ENCODE measurements at regions not wholly inside any gene's neighbourhood (a gene's known extent, or its start where the extent isn't known, plus 50 kb on each side); places are given as distances from the start of the nearest gene placed in this dataset.
"Not testable (repeated sequence)": the region's sequence is repeated elsewhere in the genome, so short reads cannot be mapped to it uniquely, and the experiment has no call there.

GRCh38 chr13:78136966-78137365 is 218.3 kb upstream of the EDNRB start:
- H3K36me3 ChIP-seq (ENCODE audit: insufficient read depth, low read length) = no peaks in the 10 kb centered on the region
- no peaks in the 10 kb centered on the region for H3K9me3 ChIP-seq (ENCODE audit: low read depth, low read length)
- no peak for TF ChIP-seq POLR2AphosphoS5 (IDR thresholded peaks at IDR 0.05; ENCODE audit: borderline replicate concordance, low read depth, low read length)
- no peak for TF ChIP-seq EZH2 (IDR thresholded peaks at IDR 0.05)
- TF ChIP-seq FOXP2 (optimal IDR thresholded peaks at IDR 0.05; ENCODE audit: control extremely low read depth, extremely low read length, insufficient read depth) = no peak
- H3K27ac ChIP-seq = peak overlapping the region; percentile 65
- no peak for DNase-seq (ENCODE audit: low read depth, low spot score)
- H3K4me3 ChIP-seq = no peak overlapping the region
- no peak overlapping the region for H3K9ac ChIP-seq (ENCODE audit: insufficient read length)

GRCh38 chr13:78133511-78133910 is 214.9 kb upstream of the EDNRB start:
- TF ChIP-seq FOXP2 (optimal IDR thresholded peaks at IDR 0.05; ENCODE audit: control extremely low read depth, extremely low read length, insufficient read depth) = no peak
- peak; percentile 45; the same call in 1 of the 2 replicates for TF ChIP-seq POLR2AphosphoS5 (IDR thresholded peaks at IDR 0.05; ENCODE audit: borderline replicate concordance, low read depth, low read length)
- Histone ChIP-seq H3K9ac (ENCODE audit: insufficient read length) (peak overlapping the region; percentile 54), H3K27ac (peak overlapping the region; percentile 88), H3K36me3 (ENCODE audit: insufficient read depth, low read length) (no peaks in the 10 kb centered on the region), H3K4me3 (peak overlapping the region; percentile 62), H3K9me3 (ENCODE audit: low read depth, low read length) (no peaks in the 10 kb centered on the region)
- DNase-seq (ENCODE audit: low read depth, low spot score) = peak; percentile 84

- H3K9me3 ChIP-seq (ENCODE audit: low read depth, low read length) = no peaks in the 10 kb centered on the region
These were observed 213.2 kb upstream of the EDNRB start for GRCh38 chr13:78131811-78132210.

DNA sequence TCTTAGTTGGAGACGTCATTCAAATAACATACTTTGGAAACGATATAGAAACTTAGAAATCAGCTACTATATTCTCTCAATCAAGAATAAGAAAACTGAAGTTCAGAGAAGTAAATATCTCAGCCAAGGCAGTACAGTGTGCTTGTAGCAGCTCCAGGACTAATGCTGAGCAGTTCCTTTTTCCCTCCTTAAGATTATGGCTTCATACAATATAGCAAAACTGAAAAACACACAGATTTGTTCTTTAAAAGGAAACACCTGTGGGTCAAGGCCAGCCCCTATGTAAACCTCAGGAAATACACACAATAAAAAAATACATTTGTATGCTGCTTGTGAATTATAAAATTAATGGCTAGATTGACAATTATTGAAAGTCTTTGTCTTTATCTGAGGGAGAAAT is 212.7 kb upstream of the EDNRB start:
- Histone ChIP-seq H3K9me3 (ENCODE audit: low read depth, low read length) (no peaks in the 10 kb centered on the region), H3K36me3 (ENCODE audit: insufficient read depth, low read length) (no peaks in the 10 kb centered on the region), H3K9ac (ENCODE audit: insufficient read length) (no peak overlapping the region), H3K4me3 (no peak overlapping the region), H3K27ac (0 out of 2 replicates have a peak overlapping the region, but pooled peaks have one; percentile 10)
- no peak for DNase-seq (ENCODE audit: low read depth, low spot score)
- TF ChIP-seq EZH2 (IDR thresholded peaks at IDR 0.05) (no peak), POLR2AphosphoS5 (IDR thresholded peaks at IDR 0.05; ENCODE audit: borderline replicate concordance, low read depth, low read length) (no peak), FOXP2 (optimal IDR thresholded peaks at IDR 0.05; ENCODE audit: control extremely low read depth, extremely low read length, insufficient read depth) (no peak)

More at GRCh38 chr13:78131811-78132210, 213.2 kb upstream of the EDNRB start:
- TF ChIP-seq EZH2 (IDR thresholded peaks at IDR 0.05) (no peak), FOXP2 (optimal IDR thresholded peaks at IDR 0.05; ENCODE audit: control extremely low read depth, extremely low read length, insufficient read depth) (no peak)
- H3K27ac ChIP-seq = no peak overlapping the region
- no peak overlapping the region for H3K4me3 ChIP-seq
- H3K36me3 ChIP-seq (ENCODE audit: insufficient read depth, low read length) = no peaks in the 10 kb centered on the region
- no peak for DNase-seq (ENCODE audit: low read depth, low spot score)
- H3K9ac ChIP-seq (ENCODE audit: insufficient read length) = no peak overlapping the region

- H3K9ac ChIP-seq (ENCODE audit: insufficient read length) = peak overlapping the region; percentile 62
- no peak for DNase-seq (ENCODE audit: low read depth, low spot score)
- no peak for TF ChIP-seq EZH2 (IDR thresholded peaks at IDR 0.05)
- TF ChIP-seq FOXP2 (optimal IDR thresholded peaks at IDR 0.05; ENCODE audit: control extremely low read depth, extremely low read length, insufficient read depth) = no peak
- TF ChIP-seq POLR2AphosphoS5 (IDR thresholded peaks at IDR 0.05; ENCODE audit: borderline replicate concordance, low read depth, low read length) = no peak
- H3K9me3 ChIP-seq (ENCODE audit: low read depth, low read length) = no peaks in the 10 kb centered on the region
- H3K36me3 ChIP-seq (ENCODE audit: insufficient read depth, low read length) = no peaks in the 10 kb centered on the region
- H3K27ac ChIP-seq = 0 out of 2 replicates have a peak overlapping the region, but pooled peaks have one; percentile 37
- H3K4me3 ChIP-seq = peak overlapping the region; percentile 59
These were observed 211.2 kb upstream of the EDNRB start for GRCh38 chr13:78129823-78130222.

GRCh38 chr13:78129359-78129758 is 210.7 kb upstream of the EDNRB start:
- H3K36me3 ChIP-seq (ENCODE audit: insufficient read depth, low read length) = no peaks in the 10 kb centered on the region
- DNase-seq (ENCODE audit: low read depth, low spot score) = no peak
- TF ChIP-seq EZH2 (IDR thresholded peaks at IDR 0.05) = no peak
- no peak for TF ChIP-seq FOXP2 (optimal IDR thresholded peaks at IDR 0.05; ENCODE audit: control extremely low read depth, extremely low read length, insufficient read depth)
- TF ChIP-seq POLR2AphosphoS5 (IDR thresholded peaks at IDR 0.05; ENCODE audit: borderline replicate concordance, low read depth, low read length) = no peak
- H3K9me3 ChIP-seq (ENCODE audit: low read depth, low read length) = no peaks in the 10 kb centered on the region
- peak overlapping the region; percentile 62 for H3K9ac ChIP-seq (ENCODE audit: insufficient read length)
- H3K27ac ChIP-seq = 0 out of 2 replicates have a peak overlapping the region, but pooled peaks have one; percentile 37
- peak overlapping the region; percentile 59 for H3K4me3 ChIP-seq

- peak overlapping the region; percentile 16; the same call in 1 of the 2 replicates for H3K4me3 ChIP-seq
- DNase-seq (ENCODE audit: low read depth, low spot score) = peak; percentile 57
- no peaks in the 10 kb centered on the region for H3K9me3 ChIP-seq (ENCODE audit: low read depth, low read length)
- H3K36me3 ChIP-seq (ENCODE audit: insufficient read depth, low read length) = no peaks in the 10 kb centered on the region
- H3K9ac ChIP-seq (ENCODE audit: insufficient read length) = no peak overlapping the region
- TF ChIP-seq EZH2 (IDR thresholded peaks at IDR 0.05) (no peak), FOXP2 (optimal IDR thresholded peaks at IDR 0.05; ENCODE audit: control extremely low read depth, extremely low read length, insufficient read depth) (no peak), POLR2AphosphoS5 (IDR thresholded peaks at IDR 0.05; ENCODE audit: borderline replicate concordance, low read depth, low read length) (no peak)
- H3K27ac ChIP-seq = no peak overlapping the region
These were observed 203.1 kb upstream of the EDNRB start for GRCh38 chr13:78121459-78122348.

- H3K9me3 ChIP-seq (ENCODE audit: low read depth, low read length) = no peaks in the 10 kb centered on the region
- H3K36me3 ChIP-seq (ENCODE audit: insufficient read depth, low read length) = no peaks in the 10 kb centered on the region
- TF ChIP-seq FOXP2 (optimal IDR thresholded peaks at IDR 0.05; ENCODE audit: control extremely low read depth, extremely low read length, insufficient read depth) = no peak
- H3K4me3 ChIP-seq = no peak overlapping the region
- no peak overlapping the region for H3K27ac ChIP-seq
- no peak overlapping the region for H3K9ac ChIP-seq (ENCODE audit: insufficient read length)
- DNase-seq (ENCODE audit: low read depth, low spot score) = no peak
These were observed 202.4 kb upstream of the EDNRB start for GRCh38 chr13:78121001-78121400.

- not testable (repeated sequence) for H3K4me3 ChIP-seq; DNase-seq (ENCODE audit: low read depth, low spot score); H3K9ac ChIP-seq (ENCODE audit: insufficient read length); H3K9me3 ChIP-seq (ENCODE audit: low read depth, low read length); H3K36me3 ChIP-seq (ENCODE audit: insufficient read depth, low read length); H3K27ac ChIP-seq
These were observed 201.5 kb upstream of the EDNRB start for GRCh38 chr13:78120144-78120543.

GRCh38 chr13:78117070-78117469 is 198.4 kb upstream of the EDNRB start:
- not testable (repeated sequence) for DNase-seq (ENCODE audit: low read depth, low spot score); H3K36me3 ChIP-seq (ENCODE audit: insufficient read depth, low read length); H3K9me3 ChIP-seq (ENCODE audit: low read depth, low read length); H3K27ac ChIP-seq; H3K9ac ChIP-seq (ENCODE audit: insufficient read length); H3K4me3 ChIP-seq
